ENCODE measurements at regions not wholly inside any gene's neighbourhood (a gene's known extent, or its start where the extent isn't known, plus 50 kb on each side); places are given as distances from the start of the nearest gene placed in this dataset.
"Not testable (repeated sequence)": the region's sequence is repeated elsewhere in the genome, so short reads cannot be mapped to it uniquely, and the experiment has no call there.

DNA sequence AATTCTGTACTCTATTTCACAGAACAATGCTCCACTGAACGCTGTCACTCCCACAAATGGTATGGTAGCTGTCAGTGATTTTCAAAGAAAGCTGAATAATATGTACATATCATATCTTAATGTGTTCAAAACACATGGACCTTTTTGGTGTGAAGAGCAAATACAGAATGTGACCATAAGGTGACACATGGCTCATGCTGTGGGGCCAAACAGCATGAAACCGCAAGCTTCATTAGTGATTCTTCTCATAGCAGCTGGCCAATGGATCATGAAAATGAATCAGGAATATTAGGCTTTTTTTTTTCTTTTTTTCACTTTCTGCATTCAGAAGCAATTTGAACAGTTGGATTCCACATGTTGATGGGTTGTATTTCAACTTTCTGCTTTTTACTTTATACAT, 54.9 kb upstream of the CDH9 start:
- H3K27me3 Mint-ChIP-seq (ENCODE audit: unreplicated experiment), result no peaks in the 10 kb centered on the region
- H3K27ac Mint-ChIP-seq (ENCODE audit: unreplicated experiment), result no peak overlapping the region
- intact Hi-C loops (cut with micrococcal nuclease; ENCODE audit: unreplicated experiment), result no loop called here
- BruUV-seq (replicated peaks), result no TSS peak
- CTCF ChIA-PET, result no interaction called here
- H3K9me3 Mint-ChIP-seq (ENCODE audit: low read depth, unreplicated experiment), result peaks cover 2% of the 10 kb centered on the region
- no peak for DNase-seq
- no peaks in the 10 kb centered on the region for H3K36me3 Mint-ChIP-seq (ENCODE audit: insufficient read depth, unreplicated experiment)
- H3K4me1 Mint-ChIP-seq (ENCODE audit: low read depth, unreplicated experiment), result no peaks in the 10 kb centered on the region
- no peak overlapping the region for H3K4me3 Mint-ChIP-seq (ENCODE audit: low read depth, unreplicated experiment)
- TF ChIP-seq, protein P1, sequence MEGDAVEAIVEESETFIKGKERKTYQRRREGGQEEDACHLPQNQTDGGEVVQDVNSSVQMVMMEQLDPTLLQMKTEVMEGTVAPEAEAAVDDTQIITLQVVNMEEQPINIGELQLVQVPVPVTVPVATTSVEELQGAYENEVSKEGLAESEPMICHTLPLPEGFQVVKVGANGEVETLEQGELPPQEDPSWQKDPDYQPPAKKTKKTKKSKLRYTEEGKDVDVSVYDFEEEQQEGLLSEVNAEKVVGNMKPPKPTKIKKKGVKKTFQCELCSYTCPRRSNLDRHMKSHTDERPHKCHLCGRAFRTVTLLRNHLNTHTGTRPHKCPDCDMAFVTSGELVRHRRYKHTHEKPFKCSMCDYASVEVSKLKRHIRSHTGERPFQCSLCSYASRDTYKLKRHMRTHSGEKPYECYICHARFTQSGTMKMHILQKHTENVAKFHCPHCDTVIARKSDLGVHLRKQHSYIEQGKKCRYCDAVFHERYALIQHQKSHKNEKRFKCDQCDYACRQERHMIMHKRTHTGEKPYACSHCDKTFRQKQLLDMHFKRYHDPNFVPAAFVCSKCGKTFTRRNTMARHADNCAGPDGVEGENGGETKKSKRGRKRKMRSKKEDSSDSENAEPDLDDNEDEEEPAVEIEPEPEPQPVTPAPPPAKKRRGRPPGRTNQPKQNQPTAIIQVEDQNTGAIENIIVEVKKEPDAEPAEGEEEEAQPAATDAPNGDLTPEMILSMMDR (IDR thresholded peaks at IDR 0.05; ENCODE audit: unreplicated experiment), result no peak

DNA sequence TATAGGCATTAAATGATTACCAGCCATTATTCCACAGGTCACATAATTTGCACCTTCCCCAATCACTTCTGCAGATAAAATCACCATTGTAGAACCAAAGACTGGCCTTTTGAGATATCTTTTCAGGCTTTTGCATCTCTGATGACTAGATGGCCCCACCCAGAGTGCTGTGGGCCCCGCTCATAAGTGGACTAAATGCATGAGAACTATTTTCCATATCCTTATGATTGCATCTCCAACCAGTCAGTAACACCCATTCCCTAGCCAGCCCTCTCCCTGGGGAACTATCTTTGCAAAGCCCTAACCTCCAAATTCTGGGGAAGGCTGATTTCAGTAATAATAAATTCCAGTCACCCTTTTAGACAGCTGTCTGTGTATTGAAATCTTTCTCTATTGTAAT, 53.5 kb upstream of the CDH9 start:
- intact Hi-C loops (cut with micrococcal nuclease; ENCODE audit: unreplicated experiment), result no loop called here
- DNase-seq, result no peak
- TF ChIP-seq, protein P1 (IDR thresholded peaks at IDR 0.05; ENCODE audit: unreplicated experiment), result no peak
- CTCF ChIA-PET, result no interaction called here
- Mint-ChIP-seq H3K4me3 (ENCODE audit: low read depth, unreplicated experiment) (no peak overlapping the region), H3K36me3 (ENCODE audit: insufficient read depth, unreplicated experiment) (no peaks in the 10 kb centered on the region), H3K9me3 (ENCODE audit: low read depth, unreplicated experiment) (peaks cover 2% of the 10 kb centered on the region), H3K4me1 (ENCODE audit: low read depth, unreplicated experiment) (no peaks in the 10 kb centered on the region), H3K27me3 (ENCODE audit: unreplicated experiment) (no peaks in the 10 kb centered on the region), H3K27ac (ENCODE audit: unreplicated experiment) (no peak overlapping the region)
- no TSS peak for BruUV-seq (replicated peaks)

DNA sequence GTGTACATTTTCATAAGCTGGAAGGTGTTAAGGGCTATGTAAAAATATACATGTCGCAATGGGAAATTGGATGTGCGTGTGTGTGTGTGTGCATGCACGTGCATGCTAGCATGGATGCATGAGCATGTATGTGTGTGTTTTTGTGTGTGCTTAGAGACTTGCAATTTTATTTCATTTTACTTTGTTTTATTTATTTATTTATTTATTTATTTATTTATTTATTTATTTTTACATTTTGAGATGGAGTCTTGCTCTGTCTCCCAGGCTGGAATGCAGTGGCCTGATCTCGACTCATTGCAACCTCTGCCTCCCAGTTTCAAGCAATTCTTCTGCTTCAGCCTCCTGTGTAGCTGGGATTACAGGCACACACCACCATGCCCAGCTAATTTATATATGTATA, 50.4 kb upstream of the CDH9 start:
- CTCF ChIA-PET; H3K4me3 Mint-ChIP-seq (ENCODE audit: low read depth, unreplicated experiment); DNase-seq; H3K4me1 Mint-ChIP-seq (ENCODE audit: low read depth, unreplicated experiment); BruUV-seq (replicated peaks); H3K27me3 Mint-ChIP-seq (ENCODE audit: unreplicated experiment); intact Hi-C loops (cut with micrococcal nuclease; ENCODE audit: unreplicated experiment); H3K27ac Mint-ChIP-seq (ENCODE audit: unreplicated experiment); H3K36me3 Mint-ChIP-seq (ENCODE audit: insufficient read depth, unreplicated experiment); H3K9me3 Mint-ChIP-seq (ENCODE audit: low read depth, unreplicated experiment): not testable (repeated sequence)
